Thoracic aorta (tissue), 2 donors: ENCODE measurements at regions not wholly inside any gene's neighbourhood (a gene's known extent, or its start where the extent isn't known, plus 50 kb on each side); places are given as distances from the start of the nearest gene placed in this dataset.

ENCODE experiments used
- ATAC-seq: fragments of 150-250 bp; one replicate; pipeline ENCODE4 v1.8.0; 2017; ENCODE audit warnings: low read depth; ENCODE audit not compliant: insufficient number of reproducible peaks, low FRiP score
- DNase-seq: peaks from one replicate; pipeline ENCODE4 v3.0.0-alpha.2; 2020; ENCODE audit warnings: low spot score
- H3K27ac ChIP-seq, 2 donors: fragments of 200-600 bp; sonication (generic); 1 replicate in 1 of 2; 2 replicates in 1 of 2; pipeline ENCODE4 v1.5.1; 2016; ENCODE audit warnings: mild to moderate bottlenecking in 2 of 2, moderate library complexity in 2 of 2
- H3K27me3 ChIP-seq: fragments of 200-600 bp; sonication (generic); replicated peaks from 2 replicates; pipeline ENCODE4 v1.6.0; 2016; ENCODE audit warnings: mild to moderate bottlenecking; ENCODE audit not compliant: insufficient read depth
- H3K36me3 ChIP-seq: fragments of 200-600 bp; sonication (generic); one replicate; pipeline ENCODE4 v1.5.1; 2016
- H3K4me1 ChIP-seq, 2 donors: fragments of 200-600 bp; sonication (generic); 1 replicate in 1 of 2; 2 replicates in 1 of 2; pipeline versions ENCODE4 v1.5.1 to v1.6.0; 2016; ENCODE audit warnings: low read depth in 2 of 2, mild to moderate bottlenecking in 1 of 2; ENCODE audit not compliant: control insufficient read depth in 1 of 2
- H3K4me3 ChIP-seq: fragments of 200-600 bp; sonication (generic); 2 replicates; pipeline ENCODE4 v1.5.1; 2016; ENCODE audit warnings: mild to moderate bottlenecking
- H3K9me3 ChIP-seq: fragments of 200-600 bp; sonication (generic); 2 replicates; pipeline ENCODE4 v1.5.1; 2016
- CTCF ChIP-seq: fragments of 200-600 bp; sonication (generic); IDR thresholded peaks from one replicate; pipeline ENCODE4 v1.5.1; 2019; ENCODE audit warnings: antibody characterized with exemption

- Histone ChIP-seq H3K9me3 (no peaks in the 10 kb centered on the region), H3K4me1 (no peaks in the 10 kb centered on the region), H3K27me3 (no peaks in the 10 kb centered on the region), H3K27ac (no peak overlapping the region), H3K36me3 (no peaks in the 10 kb centered on the region), H3K4me3 (no peak overlapping the region)
- ATAC-seq (no peak), DNase-seq (no peak)
- TF ChIP-seq CTCF: no peak
Observed at GRCh38 chr1:30377230-30378002, 346.0 kb downstream of the MATN1 start.

- Histone ChIP-seq H3K4me3 (no peak overlapping the region), H3K4me1 (no peaks in the 10 kb centered on the region), H3K9me3 (no peaks in the 10 kb centered on the region), H3K36me3 (no peaks in the 10 kb centered on the region), H3K27ac (no peak overlapping the region), H3K27me3 (no peaks in the 10 kb centered on the region)
- TF ChIP-seq CTCF: no peak
- DNase-seq (no peak), ATAC-seq (no peak)
Observed at GRCh38 chr1:30376054-30376697, 347.2 kb downstream of the MATN1 start.

- H3K27ac ChIP-seq: no peak overlapping the region
- H3K9me3 ChIP-seq: no peaks in the 10 kb centered on the region
- no peaks in the 10 kb centered on the region for H3K27me3 ChIP-seq
- H3K4me3 ChIP-seq: no peak overlapping the region
- DNase-seq (no peak), ATAC-seq (no peak)
- no peaks in the 10 kb centered on the region for H3K36me3 ChIP-seq
- no peaks in the 10 kb centered on the region for H3K4me1 ChIP-seq
- TF ChIP-seq CTCF: no peak
Observed at GRCh38 chr1:30375156-30375555, 348.2 kb downstream of the MATN1 start.

GRCh38 chr1:30374400-30375070, 348.9 kb downstream of the MATN1 start:
- DNase-seq: no peak
- H3K4me3 ChIP-seq: no peak overlapping the region
- H3K4me1 ChIP-seq: no peaks in the 10 kb centered on the region
- H3K27ac ChIP-seq: no peak overlapping the region
- TF ChIP-seq CTCF: no peak
- no peak for ATAC-seq
- no peaks in the 10 kb centered on the region for H3K9me3 ChIP-seq
- no peaks in the 10 kb centered on the region for H3K27me3 ChIP-seq
- no peaks in the 10 kb centered on the region for H3K36me3 ChIP-seq
